NCI-H146 (cell line): ENCODE measurements at regions not wholly inside any gene's neighbourhood (a gene's known extent, or its start where the extent isn't known, plus 50 kb on each side); places are given as distances from the start of the nearest gene placed in this dataset.
"Not testable (repeated sequence)": the region's sequence is repeated elsewhere in the genome, so short reads cannot be mapped to it uniquely, and the experiment has no call there.

Source experiments
- DNase-seq: peaks from one replicate; lab custom pipeline; 2025; lab: John Stamatoyannopoulos, UW

DNA sequence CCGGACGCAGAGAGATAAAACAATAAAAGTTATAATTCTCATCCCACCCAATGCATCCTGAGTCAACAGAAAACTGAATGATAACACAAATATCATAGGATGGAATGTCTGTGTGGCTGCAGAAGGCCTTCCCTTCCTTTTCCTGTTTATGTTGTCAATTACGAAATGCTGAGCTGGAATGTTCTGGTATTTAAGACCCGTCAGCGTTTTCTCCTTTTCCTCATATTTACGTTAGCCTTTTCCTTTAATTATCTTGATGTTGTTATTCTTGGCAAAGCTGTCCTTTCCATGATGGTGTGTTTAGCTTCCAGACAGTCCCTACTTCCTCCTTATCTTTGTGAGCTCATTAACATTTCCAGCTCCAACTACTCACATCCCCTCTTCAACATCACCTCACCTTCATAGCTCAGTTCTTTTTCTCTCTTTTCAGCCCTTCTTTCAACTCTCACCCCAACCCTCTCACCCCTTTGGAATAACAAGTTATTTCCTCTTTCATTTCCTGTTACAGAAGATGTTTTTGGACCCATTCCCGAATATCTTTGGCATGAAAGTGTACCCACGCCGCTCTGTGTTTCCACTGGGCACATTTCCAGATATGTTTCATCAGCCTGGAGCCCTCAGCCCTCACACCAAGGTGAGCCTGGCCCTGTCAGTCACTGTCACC lies 221.6 kb downstream of the NR2F1-AS1 start:
- DNase-seq = no peak

DNA sequence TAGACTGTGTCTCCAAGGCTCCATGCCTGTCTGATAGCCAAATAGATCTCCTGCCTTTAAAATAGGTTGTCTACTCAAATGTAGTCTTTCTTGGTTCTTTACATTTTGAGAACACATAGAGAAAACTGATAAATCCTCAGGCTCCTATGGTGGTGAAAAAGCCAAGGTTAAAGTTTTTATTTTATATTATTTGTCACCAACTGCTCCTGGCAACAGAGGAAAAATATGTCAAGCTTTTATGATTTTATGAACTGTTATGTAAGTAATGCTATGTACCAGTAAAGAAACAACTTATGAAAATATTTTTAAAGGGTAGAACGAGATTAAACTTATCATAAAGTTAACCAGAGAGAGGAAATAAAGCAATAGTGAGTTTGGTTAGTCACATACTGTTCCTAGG lies 222.8 kb downstream of the NR2F1-AS1 start:
- no peak for DNase-seq

DNA sequence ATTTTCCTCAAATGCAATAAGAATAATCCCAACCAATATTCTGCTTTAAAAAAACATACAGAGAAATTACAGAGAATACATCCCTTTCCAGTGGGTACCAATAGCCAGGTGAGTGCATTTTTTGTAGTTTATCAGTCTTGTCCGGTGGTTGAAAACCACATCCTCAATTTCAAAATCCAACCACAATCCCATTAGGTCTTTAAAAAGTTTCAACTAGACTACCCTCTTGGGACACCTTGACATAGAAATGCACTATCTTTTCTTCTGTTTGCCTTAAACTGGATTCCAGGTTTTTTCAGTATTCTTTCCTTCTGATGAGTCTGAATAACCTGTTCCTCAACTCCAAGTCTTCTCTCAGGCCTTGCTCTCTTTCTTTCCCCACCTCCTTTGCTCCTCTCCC lies 223.3 kb downstream of the NR2F1-AS1 start:
- DNase-seq = no peak

GRCh38 chr5:93355691-93356090 lies 225.3 kb downstream of the NR2F1-AS1 start:
- no peak for DNase-seq

GRCh38 chr5:93352186-93352585 lies 228.8 kb downstream of the NR2F1-AS1 start:
- no peak for DNase-seq

DNA sequence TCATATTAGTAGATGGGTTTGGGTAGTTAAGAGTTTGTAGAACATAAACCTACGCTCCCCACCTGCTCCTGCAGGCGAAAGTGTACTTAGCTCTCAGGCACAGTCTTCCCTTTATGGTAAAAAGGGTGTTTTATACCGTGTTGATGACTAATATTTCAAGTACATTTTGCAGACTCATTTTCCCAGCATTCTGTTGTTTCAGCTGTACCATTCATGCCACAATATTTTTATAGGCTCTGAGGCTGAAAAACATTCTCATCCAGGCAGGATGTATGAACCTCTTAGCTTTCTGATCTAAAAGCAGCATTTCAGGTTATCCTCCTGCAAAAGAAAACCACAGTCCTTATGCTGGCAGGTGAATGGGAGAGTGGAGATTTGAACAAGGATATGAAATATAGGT lies 231.4 kb downstream of the NR2F1-AS1 start:
- no peak for DNase-seq

DNA sequence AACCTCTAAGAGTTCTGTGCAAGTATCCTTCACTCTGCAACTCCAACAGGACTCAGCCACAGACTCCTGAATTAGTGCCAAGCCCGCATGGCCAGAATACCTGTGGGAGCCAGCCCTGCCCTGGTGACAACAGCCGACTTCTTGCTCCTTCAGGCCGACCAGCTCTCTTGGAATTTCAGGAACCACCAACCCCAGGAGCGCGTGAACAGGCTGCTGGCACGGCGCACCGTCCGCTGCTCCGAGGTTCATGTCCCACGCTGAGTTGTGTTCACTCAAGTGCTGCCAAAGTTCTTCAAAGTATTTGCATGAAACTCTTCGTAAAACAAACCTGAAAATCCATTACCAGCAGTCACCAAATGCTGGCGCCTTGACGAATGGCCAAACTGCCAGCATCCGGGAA lies 232.8 kb downstream of the NR2F1-AS1 start:
- no peak for DNase-seq

DNA sequence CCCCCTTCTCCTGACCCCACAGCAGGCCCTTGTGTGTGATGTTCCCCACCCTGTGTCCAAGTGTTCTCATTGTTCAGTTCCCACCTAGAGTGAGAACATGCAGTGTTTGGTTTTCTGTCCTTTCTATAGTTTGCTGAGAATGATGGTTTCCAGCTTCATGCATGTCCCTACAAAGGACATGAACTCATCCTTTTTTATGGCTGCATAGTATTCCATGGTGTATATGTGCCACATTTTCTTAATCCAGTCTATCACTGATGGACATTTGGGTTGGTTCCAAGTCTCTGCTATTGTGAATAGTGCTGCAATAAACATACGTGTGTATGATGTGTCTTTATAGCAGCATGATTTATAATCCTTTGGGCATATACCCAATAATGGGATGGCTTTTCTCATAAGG lies 234.2 kb downstream of the NR2F1-AS1 start:
- DNase-seq = not testable (repeated sequence)

DNA sequence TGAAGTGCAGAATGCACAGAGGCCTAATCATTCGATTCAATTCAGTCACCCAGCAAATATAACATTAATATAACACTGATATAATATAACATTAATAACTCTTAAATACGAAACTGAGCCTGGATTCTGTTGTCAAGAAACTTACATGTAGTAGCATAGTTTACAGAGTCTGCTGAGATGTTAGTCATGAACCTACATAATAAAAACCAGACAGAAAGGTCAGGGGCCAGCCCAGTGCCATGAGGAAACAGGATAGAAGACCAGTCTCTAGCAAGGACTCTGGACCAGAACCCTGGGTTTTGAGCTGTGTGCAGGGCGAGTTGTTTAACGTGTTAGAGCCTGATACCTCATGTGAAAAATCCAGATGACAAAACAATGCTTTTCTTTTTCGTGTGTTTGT lies 234.7 kb downstream of the NR2F1-AS1 start:
- DNase-seq = no peak

GRCh38 chr5:93343570-93343969 lies 237.4 kb downstream of the NR2F1-AS1 start:
- DNase-seq = no peak

DNA sequence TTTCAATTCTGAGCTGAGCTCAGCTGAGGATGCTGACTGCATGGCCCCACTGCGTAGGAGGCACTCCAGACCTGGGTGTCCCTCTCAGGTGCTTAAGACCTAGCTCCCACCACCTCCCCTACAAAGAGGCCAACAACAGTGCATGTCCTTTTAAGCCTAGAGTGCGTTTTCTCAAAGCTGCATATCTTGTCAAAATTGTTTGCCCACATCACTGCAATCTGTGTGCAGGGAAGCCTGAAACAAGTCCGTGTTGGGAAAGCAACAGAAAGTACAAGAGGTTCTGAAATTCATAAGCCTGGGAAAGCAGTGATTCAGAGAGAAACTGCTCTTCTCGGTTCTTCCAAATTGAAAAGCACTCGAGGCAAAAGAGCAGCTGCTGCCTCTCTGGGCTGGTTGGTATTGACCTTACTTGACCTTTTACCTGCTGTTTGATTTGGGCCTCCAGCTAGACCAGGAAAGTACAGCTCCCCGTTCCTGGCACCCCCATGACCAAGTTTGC lies 238.4 kb downstream of the NR2F1-AS1 start:
- no peak for DNase-seq

GRCh38 chr5:93340881-93341280 lies 240.1 kb downstream of the NR2F1-AS1 start:
- no peak for DNase-seq

GRCh38 chr5:93337138-93337537 lies 243.9 kb downstream of the NR2F1-AS1 start:
- DNase-seq = no peak

DNA sequence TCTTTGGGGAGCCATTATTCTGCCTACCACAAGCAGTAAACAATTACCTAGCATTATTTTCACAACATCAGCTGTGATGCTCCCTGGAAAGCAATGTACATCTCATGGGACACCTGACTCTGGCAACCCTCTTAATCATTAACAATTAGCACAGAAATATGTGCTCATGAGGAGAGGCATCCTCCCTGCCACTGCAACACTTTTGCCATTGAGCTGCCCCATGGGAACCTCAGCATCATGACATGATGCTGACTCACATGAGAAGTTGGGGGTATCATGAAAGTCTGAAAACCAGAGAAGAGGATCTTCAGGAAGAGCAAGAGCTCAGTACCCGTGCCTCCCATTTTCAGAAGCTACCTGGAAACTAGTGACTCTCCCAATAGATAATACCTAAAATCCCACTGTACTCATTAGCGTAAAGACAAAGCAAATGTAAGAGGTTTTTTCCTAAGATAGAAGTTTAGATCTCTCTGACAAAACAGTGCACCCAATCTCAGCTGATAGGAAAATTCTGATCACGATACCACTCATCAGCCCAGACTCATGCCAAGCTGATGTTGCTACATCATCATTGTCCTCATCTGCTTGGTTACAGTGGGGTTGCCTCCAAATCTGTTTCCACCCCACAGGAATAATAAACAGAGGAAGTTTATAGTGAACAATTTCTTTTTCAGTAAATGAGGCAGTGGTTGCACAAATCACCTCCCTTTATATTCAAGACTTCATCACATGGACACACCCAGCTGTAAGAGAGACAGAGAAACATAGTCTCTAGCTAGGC lies 244.5 kb downstream of the NR2F1-AS1 start:
- DNase-seq = no peak

DNA sequence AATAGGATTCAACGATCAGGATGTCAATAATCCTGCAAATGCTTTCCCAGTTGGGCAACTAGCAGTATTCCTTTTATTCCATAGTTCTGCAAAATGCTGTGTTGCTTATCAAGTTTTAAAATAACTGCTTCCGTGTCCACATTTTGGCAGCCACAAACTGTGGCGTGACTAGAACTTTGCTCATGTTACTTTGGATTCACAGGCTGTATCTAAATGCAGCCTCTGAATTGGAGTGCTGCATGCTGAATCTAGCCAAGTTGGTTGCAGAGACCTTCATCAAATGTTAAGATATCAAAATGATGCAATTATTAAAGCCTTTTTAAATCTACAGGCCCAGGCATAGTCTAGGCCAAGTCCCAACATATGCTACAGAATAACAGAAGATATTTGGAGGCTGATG lies 249.2 kb downstream of the NR2F1-AS1 start:
- DNase-seq = no peak

DNA sequence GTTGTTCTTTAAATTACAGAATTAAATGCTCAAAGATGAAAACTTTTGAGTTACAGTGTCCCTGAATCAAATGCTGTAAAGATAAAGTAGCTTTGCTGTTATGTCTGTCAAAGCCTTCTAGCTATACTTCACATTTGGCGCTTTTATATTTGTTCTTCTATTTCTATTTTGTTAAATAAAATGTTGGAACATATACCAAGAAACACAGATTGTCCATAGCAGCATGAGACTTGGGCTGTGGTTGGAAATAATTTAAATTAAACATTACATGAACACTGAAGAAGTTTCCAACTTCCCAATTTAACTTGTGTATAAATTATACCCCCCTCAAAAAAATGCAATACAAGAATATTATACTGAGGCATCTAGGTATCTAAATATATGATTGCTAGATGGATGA lies 249.8 kb downstream of the NR2F1-AS1 start:
- DNase-seq = no peak

- DNase-seq = no peak
Measured at GRCh38 chr5:93330506-93330905, 250.5 kb downstream of the NR2F1-AS1 start.

DNA sequence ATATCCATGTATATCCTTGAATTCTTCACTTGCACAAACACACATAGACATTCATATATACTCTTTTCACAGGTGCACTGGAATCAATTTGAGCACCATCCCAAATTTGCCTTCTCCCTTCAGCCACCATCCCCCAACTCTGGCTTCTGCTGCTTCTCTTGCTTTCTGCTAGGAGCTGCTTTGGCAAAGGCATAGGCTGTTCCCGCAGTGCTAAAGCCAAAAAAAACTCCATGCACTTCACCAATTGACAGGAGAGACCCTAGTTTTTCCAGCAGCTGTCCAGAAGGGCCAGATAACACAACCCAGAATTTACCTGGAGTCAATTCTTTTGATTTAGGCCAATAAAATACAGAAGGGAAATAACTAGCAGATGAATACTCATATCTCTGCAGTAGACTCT lies 251.3 kb downstream of the NR2F1-AS1 start:
- no peak for DNase-seq

DNA sequence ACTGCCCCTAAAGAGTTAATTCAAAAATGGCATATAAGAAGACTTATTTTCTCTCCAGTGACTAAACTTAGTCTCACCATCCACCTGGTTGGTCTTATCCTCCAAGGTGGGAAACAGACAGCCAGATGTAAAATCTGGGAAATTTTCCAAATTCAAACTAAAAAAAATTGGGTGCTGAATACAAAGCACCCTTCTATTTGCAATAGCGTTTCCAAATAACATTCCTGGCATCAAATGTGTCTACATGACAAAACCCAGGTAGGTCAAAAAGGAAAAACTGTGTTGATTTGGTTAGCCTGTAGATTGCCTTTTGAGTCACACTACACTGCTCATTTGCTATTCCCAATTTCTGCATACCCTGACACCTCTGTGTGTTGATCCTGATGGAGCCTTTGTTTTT lies 252.2 kb downstream of the NR2F1-AS1 start:
- no peak for DNase-seq

GRCh38 chr5:93327605-93328004 lies 253.4 kb downstream of the NR2F1-AS1 start:
- DNase-seq = no peak

DNA sequence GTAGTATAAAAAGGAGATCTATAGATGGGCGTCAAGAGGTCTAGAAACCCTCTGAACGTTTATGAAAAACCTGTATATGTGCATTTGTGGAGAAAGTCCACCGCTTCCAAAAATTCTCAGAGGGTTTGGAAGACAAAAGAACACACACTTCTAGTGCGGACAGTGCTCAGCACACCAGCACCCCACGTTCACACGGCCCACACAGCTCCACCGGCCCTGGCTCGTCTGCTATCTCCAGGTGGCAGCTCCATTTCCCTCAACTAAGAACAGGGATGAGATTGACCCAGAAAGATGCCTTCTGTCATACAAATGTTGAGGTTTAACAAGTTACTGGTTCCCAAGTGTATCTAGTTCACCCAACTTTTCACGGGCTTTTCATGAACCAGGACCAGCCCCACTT lies 255.1 kb downstream of the NR2F1-AS1 start:
- DNase-seq = no peak

GRCh38 chr5:93322974-93323860 lies 257.8 kb downstream of the NR2F1-AS1 start:
- DNase-seq = no peak
